Astrocyte (in vitro differentiated cells and primary cell): ENCODE measurements at regions not wholly inside any gene's neighbourhood (a gene's known extent, or its start where the extent isn't known, plus 50 kb on each side); places are given as distances from the start of the nearest gene placed in this dataset.

Source experiments
- EZH2 ChIP-seq: IDR thresholded peaks from 2 replicates; pipeline ENCODE4 v1.6.1; 2012; ENCODE audit warnings: mild to moderate bottlenecking, low read length, inconsistent platforms; ENCODE audit not compliant: insufficient read depth
- TF ChIP-seq, protein P1 (sequence below): IDR thresholded peaks from 2 replicates; pipeline ENCODE4 v1.5.1; 2011; ENCODE audit warnings: low read depth, mild to moderate bottlenecking, inconsistent platforms, low read length, moderate library complexity; ENCODE audit not compliant: insufficient read depth

DNA sequence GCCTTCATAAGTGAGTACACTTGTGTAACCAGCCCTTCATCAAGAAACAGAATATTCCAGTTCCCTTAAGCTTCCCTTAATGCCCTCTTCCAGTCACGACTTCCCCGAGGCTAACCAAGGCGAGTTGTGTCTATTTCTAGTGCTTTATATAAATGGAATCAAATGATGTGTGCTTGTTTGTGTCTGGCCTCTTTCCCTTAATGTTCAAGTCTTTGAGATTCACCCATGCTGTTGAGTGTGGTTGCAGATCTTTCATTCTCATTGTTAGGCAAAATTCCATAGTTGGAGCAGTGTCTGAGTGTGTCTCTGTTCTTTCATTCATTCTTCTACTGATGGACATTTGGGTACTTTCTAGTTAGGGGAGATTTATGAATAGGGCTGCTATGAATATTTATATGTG is 135.0 kb downstream of the CEBPB start:
- TF ChIP-seq, protein P1, sequence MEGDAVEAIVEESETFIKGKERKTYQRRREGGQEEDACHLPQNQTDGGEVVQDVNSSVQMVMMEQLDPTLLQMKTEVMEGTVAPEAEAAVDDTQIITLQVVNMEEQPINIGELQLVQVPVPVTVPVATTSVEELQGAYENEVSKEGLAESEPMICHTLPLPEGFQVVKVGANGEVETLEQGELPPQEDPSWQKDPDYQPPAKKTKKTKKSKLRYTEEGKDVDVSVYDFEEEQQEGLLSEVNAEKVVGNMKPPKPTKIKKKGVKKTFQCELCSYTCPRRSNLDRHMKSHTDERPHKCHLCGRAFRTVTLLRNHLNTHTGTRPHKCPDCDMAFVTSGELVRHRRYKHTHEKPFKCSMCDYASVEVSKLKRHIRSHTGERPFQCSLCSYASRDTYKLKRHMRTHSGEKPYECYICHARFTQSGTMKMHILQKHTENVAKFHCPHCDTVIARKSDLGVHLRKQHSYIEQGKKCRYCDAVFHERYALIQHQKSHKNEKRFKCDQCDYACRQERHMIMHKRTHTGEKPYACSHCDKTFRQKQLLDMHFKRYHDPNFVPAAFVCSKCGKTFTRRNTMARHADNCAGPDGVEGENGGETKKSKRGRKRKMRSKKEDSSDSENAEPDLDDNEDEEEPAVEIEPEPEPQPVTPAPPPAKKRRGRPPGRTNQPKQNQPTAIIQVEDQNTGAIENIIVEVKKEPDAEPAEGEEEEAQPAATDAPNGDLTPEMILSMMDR = no peak
- no peak for TF ChIP-seq EZH2
